Neuron (in vitro differentiated cells): ENCODE measurements at regions not wholly inside any gene's neighbourhood (a gene's known extent, or its start where the extent isn't known, plus 50 kb on each side); places are given as distances from the start of the nearest gene placed in this dataset.
A peak's percentile ranks its signal among the peaks of the same experiment; 100 is the strongest.

Experiments
- H2AFZ ChIP-seq: one replicate; pipeline ENCODE4 v1.6.1; 2013; ENCODE audit warnings: low read depth, mild to moderate bottlenecking, inconsistent platforms, low read length, moderate library complexity
- H3K27me3 ChIP-seq: one replicate; pipeline ENCODE4 v1.6.1; 2013; ENCODE audit warnings: low read length; ENCODE audit not compliant: insufficient read depth
- H3K36me3 ChIP-seq: one replicate; pipeline ENCODE4 v1.6.1; 2013; ENCODE audit warnings: low read length; ENCODE audit not compliant: insufficient read depth
- H3K4me1 ChIP-seq: one replicate; pipeline ENCODE4 v1.6.1; 2013; ENCODE audit warnings: low read length; ENCODE audit not compliant: insufficient read depth
- H3K4me3 ChIP-seq: 2 replicates; pipeline ENCODE4 v1.5.1; 2013; ENCODE audit warnings: mild to moderate bottlenecking, low read length, moderate library complexity
- H3K9me3 ChIP-seq: one replicate; pipeline ENCODE4 v1.6.1; 2013; ENCODE audit warnings: low read length

- no peaks in the 10 kb centered on the region for H3K9me3 ChIP-seq
- H3K4me3 ChIP-seq: no peak overlapping the region
- H3K36me3 ChIP-seq: no peaks in the 10 kb centered on the region
- H3K4me1 ChIP-seq: peaks cover 17% of the 10 kb centered on the region
- H2AFZ ChIP-seq: no peak overlapping the region
- no peaks in the 10 kb centered on the region for H3K27me3 ChIP-seq
Measured at GRCh38 chr12:112734859-112735695, 56.5 kb upstream of the RPH3A start.

- Histone ChIP-seq H3K4me1 (peaks cover 15% of the 10 kb centered on the region), H3K27me3 (no peaks in the 10 kb centered on the region), H2AFZ (no peak overlapping the region), H3K9me3 (no peaks in the 10 kb centered on the region), H3K36me3 (no peaks in the 10 kb centered on the region), H3K4me3 (no peak overlapping the region)
Measured at GRCh38 chr12:112738531-112738930, 53.0 kb upstream of the RPH3A start.

- no peaks in the 10 kb centered on the region for H3K9me3 ChIP-seq
- H2AFZ ChIP-seq: no peak overlapping the region
- H3K4me3 ChIP-seq: no peak overlapping the region
- peaks cover 15% of the 10 kb centered on the region for H3K4me1 ChIP-seq
- H3K27me3 ChIP-seq: no peaks in the 10 kb centered on the region
- H3K36me3 ChIP-seq: no peaks in the 10 kb centered on the region
Measured at GRCh38 chr12:112740387-112740934, 51.1 kb upstream of the RPH3A start.

- H3K9me3 ChIP-seq: no peaks in the 10 kb centered on the region
Measured at GRCh38 chr12:112741106-112741505, 50.4 kb upstream of the RPH3A start.

More at GRCh38 chr12:112741106-112741505, 50.4 kb upstream of the RPH3A start:
- Histone ChIP-seq H3K4me3 (no peak overlapping the region), H2AFZ (peak overlapping the region; percentile 31), H3K27me3 (peaks cover 2% of the 10 kb centered on the region), H3K4me1 (peaks cover 15% of the 10 kb centered on the region), H3K36me3 (no peaks in the 10 kb centered on the region)
